Suprapubic skin (tissue), 3 donors: ENCODE measurements at regions not wholly inside any gene's neighbourhood (a gene's known extent, or its start where the extent isn't known, plus 50 kb on each side); places are given as distances from the start of the nearest gene placed in this dataset.

Source experiments
- CTCF ChIP-seq, 2 donors: fragments of 200-600 bp in 1 of 2; fragments of 450-650 bp in 1 of 2; sonication (generic) in 1 of 2; IDR thresholded peaks; one replicate each; pipeline ENCODE4 v1.5.1; 2016 to 2019; ENCODE audit warnings: antibody characterized with exemption in 2 of 2, mild to moderate bottlenecking in 1 of 2, moderate library complexity in 1 of 2
- POLR2AphosphoS5 ChIP-seq, 3 donors: sonication (generic); formaldehyde crosslinking; IDR thresholded peaks; one replicate each; pipeline ENCODE4 v1.6.1; 2017; ENCODE audit warnings: antibody characterized with exemption in 3 of 3

GRCh38 chrX:20965270-20966044, 408.8 kb upstream of the CNKSR2 start:
- TF ChIP-seq CTCF (IDR thresholded peaks at IDR 0.05) (no peak), POLR2AphosphoS5 (IDR thresholded peaks at IDR 0.05) (no peak)
